IPS-11a (cell line): ENCODE measurements at regions not wholly inside any gene's neighbourhood (a gene's known extent, or its start where the extent isn't known, plus 50 kb on each side); places are given as distances from the start of the nearest gene placed in this dataset.

Experiments
- H3K4me3 ChIP-seq: one replicate; pipeline ENCODE4 v1.5.1; 2013; ENCODE audit warnings: low read depth, low read length, control low read depth

DNA sequence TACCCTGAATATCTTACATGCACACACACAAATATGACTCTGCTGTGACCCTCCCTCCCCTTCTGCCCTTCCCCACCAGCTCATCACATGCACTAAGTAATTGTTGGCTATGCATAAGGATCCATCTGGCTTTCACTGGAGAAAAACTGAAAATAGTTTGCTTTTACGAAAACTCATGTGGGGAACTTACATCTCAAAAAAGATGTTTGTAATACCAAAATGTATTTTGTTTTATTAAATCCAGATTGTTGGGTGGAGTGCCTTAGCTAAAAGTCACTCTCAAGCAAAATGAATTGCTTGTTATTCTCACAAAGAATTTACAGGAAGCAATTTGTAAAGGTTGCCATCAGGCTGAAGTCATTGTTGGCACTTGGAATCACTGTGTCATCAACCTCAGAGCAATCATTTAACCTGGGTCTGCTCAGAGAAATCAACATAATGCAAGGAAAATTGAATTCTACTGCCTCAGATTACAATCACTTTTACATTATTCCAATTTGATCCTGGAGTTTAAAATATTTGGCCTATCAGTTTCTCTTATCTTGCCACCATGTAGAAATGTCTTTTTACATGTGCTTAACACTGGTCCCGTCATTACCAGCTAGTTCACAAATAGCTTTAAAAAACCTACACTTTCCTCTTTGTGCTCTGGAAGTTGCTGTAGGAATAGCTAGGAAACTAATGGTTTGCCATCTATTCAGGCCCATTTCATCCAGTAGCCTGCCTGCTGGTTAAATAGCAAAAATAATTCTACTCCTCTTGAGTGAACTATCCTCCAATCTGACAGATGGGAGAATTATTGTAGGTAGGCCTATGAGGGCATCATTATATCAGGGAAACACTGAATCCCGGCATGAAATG lies 90.3 kb upstream of the TMEM17 start:
- no peak overlapping the region for H3K4me3 ChIP-seq

DNA sequence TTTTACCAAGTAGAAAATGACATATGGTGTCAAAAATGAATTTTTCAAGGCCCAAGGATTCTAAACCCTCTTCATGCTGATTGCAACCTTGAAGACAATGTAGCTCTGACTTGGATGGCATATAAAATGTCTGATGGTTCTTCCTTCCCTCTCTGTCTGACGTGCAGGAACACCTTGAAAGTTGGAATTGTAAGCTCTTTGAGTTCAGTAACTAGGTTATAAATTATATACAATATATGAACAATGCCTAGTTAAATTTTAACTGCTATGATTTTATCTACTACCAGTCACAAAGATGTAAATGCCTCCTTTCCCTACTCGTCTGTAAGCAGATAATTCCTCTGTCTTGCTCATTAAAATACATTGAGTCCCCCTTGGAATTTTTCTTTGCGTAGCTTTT lies 89.5 kb upstream of the TMEM17 start:
- no peak overlapping the region for H3K4me3 ChIP-seq

DNA sequence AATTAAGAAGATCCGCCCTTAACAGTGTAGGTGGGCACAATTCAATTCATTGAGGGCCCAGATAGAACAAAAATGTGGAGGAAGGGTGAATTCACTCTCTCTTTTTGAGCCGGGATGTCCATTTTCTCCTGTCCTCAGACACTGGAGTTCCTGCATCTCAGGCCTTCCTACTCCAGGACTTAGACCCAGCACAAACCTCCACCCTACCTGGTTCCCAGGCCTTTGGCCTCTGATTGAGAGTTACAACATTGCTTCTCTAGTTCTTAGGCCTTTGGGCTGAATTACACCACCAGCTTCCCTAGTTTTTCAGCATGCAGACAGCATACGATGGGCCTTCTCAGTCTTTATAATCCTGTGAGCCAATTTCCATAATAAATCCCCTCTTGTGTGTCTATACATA lies 87.8 kb upstream of the TMEM17 start:
- H3K4me3 ChIP-seq: no peak overlapping the region

DNA sequence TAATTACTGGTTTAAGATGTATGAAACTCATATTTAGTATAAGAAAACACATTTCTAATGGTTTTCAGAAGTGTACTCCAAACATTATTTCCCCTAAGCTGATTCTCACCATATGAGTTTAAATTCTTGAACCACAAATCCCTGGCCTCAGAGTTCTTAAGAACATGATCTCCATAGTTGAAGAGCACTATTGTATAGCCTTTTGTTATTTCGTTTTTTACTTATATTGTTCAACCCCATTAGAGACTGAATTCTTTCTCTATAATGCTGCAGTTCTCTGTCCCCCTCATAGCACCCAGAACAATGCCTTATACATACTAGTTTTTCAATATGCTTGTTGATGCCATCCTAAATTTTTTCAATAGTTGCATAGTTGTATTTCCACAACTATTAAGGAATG lies 85.5 kb upstream of the TMEM17 start:
- no peak overlapping the region for H3K4me3 ChIP-seq

DNA sequence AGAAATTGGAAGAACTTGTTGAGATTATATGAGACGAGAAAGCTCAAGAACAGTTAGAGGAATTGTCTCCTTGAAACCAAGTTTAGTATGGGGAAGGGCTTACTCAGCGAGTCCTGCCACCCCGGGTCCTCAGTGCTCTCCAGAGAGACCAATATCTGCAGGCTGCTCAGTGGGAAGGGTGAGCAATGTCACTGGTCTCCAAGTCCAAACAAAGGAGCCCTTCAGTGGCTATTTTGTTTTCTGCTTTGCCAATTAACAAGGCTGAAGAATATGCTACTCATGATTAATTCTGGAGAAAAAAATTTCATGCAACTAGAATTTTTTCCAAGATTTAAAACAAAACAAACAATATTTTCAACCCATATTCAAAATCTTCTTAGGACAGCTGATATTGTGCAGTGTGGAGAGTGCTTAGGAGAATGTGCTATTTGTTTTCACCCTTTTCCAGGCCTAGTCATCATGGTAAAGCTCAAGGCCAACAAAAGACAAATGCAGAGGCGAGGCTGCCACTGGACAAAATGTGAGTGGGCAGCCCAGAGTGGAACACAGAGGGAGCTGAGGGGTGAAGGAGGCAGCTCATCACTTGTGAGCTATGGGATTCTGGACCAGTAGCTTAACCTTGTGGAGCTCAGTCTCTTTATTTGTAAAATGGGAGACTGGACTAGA lies 83.8 kb upstream of the TMEM17 start:
- H3K4me3 ChIP-seq: no peak overlapping the region

DNA sequence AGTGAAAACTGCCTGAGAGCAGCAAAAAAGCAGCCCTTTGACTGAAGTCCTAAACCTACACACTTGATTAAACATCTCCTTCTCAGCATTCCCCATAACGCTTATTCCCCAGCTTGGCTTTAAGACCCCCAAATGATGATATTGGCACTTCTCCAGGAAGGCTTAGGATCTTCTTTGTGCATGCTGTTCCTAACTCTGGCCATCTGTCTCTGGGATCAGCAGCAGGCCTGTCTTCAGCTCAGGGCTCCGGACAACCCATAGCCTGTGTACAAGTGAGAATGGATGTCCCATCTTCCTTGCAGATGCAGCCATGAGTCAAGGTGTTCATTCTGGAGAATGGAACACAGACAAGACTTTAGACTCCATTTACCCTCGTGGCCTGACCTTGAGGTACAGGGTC lies 81.6 kb upstream of the TMEM17 start:
- H3K4me3 ChIP-seq: no peak overlapping the region

DNA sequence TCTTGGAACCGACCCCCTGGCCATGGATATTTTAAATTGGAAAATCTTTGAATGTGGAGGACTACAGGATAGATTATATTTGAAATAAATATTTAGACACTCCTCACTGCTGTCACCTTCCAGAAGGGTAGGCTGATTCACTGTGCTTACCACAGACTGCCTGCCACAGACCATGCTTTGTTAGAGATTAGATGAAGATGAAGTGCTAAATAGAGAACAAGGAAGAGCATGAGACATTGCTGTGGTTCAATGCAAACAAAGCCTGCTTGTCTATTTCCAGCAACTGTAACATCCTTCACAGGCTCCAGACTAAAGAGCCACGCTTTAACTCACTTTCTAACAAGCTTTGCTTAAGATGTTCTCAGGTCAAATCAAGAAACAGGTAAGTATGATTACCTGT lies 81.0 kb upstream of the TMEM17 start:
- H3K4me3 ChIP-seq: no peak overlapping the region

DNA sequence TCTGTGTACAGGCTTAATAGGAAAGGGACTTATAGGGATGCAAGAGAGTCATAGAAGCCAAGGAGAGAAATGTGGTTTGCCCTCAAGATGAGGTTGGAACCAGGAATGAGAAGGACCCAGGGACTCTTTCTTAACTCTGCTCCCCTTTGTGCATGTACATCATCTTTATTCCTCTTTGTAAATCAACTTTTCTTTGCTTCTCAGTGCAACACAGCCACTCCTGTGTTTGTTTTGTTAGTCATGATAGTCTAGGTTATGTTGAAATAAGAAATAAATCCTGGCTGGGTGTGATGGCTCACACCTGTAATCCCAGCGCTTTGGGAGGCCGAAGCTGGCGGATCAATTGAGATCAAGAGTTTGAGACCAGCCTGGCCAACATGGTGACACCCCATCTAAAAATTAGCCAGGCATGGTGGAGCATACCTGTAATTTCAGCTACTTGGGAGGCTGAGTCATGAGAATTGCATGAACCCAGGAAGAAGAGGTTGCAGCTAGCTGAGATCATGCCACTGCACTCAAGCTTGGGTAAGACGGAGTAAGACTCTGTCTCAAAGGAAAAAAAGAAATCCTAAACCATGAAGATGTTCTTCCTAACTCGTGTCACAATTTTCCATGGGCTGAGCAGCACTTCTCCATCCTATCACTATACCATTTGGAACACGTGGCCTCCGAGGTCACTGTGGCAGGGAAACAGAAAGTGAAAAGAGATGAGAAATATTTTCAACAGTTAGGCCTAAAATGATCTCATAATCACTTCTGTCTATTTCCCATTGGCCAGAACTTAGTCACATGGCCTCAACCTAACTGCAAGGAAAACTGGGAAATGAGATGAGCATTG lies 73.0 kb upstream of the TMEM17 start:
- no peak overlapping the region for H3K4me3 ChIP-seq

DNA sequence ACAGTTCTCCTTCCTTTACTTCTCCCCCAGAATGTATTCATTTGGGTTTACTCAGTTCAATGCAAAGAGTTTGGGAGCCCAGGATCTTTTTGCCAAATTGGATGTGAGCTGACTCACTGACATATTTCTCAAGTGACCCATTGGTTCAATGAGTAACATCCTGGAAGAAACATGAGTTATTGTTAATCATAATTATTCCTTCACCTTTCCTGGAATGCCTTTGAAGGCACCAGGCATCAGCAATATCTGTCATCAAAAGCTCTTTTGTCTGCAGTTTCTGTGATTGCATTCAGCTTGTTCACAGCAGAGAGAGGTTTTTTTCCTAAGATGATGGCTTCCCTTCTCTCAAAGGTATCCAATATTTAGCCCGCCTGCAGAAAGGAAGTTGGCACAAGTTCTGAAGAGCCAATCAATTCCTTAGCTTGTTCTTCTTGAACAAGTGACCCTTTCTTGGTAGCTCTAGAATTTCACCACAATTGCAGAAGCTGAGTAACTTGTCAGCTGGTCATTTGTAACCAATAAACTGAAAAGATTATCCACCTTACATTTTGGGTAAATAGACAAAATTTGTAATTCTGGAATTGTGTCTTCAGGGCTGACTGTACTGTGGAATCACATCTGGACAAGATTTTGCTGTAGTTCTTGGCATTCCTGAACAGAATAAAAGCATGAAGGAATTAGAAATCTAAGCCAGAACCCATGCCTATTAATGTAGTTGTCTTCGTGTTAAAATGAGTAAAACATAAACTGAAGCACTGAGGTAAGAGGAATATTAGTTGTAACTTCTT lies 72.2 kb upstream of the TMEM17 start:
- H3K4me3 ChIP-seq: no peak overlapping the region

DNA sequence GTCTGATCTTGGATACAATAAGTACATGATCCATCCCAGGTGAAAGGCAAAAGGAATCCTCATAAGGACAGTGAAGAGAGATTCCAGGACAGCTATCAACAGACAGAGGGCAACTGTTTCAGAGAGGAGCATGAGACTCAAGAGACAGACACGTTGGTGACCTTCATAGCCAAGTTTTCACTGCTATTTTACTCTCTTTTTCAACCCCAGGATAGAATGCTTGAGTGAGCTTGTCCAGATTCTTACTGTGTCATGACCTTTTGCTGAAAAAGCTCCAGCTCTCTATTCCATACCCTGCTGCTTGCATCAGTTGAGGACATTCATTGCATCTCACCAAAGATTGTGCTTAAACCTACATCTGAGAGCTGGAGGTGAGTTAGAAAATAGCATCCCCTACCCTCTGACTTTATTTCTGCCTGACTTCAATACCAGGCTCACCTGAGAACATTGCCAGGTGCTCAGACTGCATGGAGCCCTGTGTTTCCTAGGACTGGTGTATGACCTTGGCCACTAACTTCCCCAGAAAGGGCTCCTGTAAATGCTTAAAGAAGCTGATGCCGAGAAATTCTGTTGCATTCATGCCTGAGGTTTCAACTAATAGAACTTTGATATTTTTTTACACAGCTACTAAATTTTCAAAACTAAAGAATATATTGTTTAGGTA lies 70.4 kb upstream of the TMEM17 start:
- no peak overlapping the region for H3K4me3 ChIP-seq

DNA sequence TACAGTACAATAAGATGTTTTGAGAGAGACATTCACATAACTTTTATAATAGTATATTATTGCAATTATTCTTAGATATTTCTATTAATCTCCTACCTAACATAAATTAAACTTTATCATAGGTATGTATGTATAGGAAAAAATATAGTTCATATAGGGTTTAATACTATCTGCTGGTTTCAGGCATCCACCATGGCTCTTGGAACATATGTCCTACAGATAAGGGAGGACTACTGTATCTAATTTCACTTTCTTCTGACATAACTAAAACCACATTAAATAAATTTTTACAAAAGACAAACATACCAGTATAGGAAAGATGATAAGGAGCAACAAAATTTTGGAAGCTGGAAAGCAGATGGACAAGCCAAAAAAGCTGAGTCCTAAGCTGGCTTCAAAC lies 67.9 kb upstream of the TMEM17 start:
- H3K4me3 ChIP-seq: no peak overlapping the region

DNA sequence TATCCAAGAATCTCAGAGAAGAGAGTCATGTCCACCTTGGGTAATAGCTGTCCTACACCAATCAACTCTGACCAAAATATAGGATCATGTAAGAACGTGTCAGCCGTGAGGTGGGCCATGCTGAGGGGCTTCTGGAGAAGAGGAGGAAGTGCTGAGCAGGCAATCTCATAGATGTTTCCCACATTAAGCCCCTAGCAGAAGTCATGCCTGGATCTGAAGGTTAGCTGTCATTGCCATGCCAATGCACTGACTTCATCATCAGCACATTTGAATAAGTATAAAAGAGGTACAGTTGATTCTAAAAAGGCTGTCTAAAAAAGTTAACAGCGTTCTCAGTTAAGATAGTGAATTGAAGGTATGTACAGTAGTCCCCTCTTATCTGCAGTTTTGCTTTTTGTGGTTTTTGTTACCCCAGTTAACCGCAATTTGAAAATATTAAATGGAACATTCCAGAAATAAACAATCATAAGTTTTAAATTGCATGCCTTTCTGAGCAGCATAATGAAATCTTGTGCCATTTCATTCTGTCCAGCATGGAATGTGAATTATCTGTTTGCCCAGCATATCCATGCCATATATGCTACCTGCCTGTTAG lies 67.2 kb upstream of the TMEM17 start:
- no peak overlapping the region for H3K4me3 ChIP-seq

DNA sequence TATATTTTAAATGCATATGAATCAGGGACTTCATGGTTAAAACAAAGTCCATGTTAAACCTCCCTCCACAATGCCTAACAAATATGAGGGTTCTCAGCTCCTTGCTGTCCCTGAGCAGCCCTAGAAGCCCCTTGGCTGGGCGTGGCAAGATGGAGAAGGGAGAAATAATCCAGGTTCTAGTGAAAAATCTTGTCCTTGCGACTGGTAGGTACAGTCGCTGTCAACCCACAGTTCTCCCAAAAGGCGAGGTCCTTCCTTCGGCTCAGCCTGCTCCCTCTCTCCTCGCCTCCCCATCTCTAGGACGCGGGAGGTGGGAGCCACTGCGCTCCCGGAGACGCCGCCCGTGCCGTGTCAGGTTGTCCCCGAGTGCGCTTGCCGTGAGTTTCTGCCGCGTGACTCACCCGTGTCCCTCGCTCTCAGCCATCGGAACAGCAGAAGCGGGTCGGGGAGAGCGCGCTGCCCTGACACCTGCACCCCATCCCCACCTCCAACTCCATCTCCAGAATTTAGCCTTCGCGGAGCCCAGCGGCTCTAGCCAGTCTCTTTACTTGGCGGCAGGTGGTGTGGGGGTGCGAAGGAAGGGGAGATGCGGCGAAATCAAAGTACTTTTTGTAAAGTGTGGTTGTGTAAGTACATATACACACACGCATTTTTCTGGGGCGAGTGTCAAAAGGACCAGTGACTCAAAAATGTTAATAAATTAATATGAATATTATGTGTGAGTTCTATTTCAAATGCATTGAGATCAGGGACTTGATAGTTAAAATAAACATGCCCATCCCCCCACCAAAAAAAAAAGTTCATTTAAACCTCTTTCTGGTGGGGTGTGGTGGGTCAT lies 65.1 kb upstream of the TMEM17 start:
- H3K4me3 ChIP-seq: peak overlapping the region; percentile 35

DNA sequence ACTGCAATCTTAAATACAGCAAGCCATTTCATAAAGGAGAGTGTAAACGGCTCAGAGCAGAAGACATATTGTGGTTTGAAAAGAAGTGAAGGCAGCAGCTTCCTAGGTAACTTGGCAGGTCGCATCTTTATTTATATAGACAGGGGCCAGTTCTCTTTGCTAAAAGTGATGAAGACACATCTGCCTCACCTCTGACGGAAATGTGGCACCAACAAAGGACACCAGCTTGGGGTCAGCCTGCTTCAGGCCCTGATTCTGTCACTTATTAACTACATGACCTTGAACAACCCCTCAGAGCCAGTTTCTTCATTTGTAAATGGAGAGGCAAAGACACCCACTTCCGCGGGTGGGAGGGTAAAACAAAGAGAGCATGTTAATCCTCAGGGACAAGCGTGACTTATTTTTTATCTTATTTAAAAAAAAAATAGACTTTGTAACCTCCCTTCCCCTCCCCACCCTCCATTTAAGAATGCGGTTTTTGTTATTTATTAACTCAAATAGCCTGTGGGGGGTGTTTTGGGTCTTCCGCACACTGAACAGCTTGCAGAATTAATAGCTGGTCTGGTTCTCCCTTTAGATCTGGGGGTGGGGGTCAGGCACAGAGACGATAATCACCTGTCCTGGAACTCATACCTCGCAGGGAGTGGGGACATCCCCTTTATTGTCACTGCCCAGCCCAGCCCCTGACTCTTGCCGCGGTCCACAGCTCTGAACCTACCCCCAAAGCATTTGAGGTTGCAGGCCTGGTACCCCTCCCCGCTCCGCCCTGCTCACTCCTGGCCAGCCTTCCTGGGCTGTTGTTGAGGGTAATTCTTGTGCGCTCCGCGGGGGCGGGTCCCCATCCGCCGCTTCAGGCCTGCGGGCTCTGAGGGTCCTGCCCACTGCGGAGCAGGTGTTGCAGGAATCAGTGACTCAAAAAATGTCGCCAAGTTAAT lies 64.2 kb upstream of the TMEM17 start:
- no peak overlapping the region for H3K4me3 ChIP-seq

DNA sequence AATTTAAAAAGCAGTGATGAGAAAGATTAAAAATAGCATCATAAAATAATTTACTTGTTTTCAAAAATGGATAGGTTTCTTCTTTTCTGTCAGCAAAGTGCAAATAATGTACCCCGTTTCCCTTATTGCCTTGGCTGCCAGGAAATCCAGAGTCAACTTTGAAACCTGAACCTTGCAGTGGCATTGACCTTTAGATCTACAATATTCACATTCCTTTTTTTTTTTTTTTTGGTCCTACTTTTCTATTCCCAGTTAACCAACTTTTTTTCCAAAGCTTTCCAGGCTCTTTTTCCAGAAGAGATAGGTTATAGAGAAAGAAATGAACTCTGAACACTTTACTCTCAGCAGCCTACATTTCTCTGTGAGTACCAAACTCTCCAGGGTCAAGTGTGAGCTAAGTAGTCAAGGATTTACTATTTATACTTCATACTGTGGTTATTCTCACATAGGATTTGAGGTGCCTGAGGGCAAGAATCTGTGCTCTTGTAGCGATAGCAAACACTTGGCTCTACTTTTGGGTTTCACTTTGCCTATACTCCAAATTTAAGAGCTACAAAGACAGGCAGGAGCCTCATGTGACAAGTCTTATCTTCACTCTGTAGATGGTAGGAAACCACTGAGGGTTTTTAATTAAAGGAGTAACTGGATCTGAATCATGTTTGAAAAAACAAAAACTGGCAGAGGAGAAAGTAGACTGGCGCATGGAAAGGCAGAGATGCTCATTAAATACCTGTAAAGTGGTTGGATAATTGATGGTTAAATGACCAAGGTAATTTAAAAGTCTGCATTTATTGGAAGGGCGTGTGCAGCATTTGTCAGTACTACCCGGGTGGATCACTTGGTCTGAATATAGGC lies 63.2 kb upstream of the TMEM17 start:
- no peak overlapping the region for H3K4me3 ChIP-seq

DNA sequence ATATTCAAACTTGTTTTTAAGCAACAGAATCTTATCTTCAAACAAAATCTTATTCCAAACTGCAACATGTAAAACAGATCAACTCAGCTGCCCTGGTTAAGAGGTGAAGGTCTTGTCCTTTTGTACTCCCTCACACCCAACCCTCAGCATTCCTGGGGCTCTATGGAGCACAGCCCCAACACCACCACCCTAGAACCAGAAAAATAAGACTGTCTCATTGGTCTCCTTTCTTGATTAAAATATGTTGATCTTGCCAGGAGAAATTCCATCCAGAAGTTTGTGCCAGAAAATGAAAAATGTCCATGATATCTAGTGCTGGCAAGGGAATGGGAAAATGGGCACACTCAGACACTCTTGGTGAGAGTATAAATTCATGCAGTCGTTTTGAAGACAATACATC lies 62.1 kb upstream of the TMEM17 start:
- H3K4me3 ChIP-seq: no peak overlapping the region

DNA sequence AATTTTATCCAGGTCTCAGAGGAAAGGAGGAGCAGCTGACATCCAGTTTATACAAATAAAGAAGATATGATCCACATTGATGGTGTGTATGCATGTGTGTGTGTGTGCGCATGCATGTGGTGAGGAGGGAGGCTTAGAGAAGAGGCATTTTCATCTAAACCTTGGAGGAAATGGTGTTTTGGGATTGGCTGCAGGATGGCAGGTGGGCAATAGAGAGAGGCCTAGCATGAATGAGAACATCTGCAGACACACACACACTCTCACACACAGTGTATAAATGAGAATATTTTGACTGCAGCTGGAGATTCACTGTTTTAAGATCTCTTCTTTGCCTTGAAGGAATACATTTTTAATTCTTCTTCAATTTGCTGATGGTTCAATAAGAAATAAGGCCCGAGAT lies 61.7 kb upstream of the TMEM17 start:
- H3K4me3 ChIP-seq: no peak overlapping the region
